ENCODE measurements at regions not wholly inside any gene's neighbourhood (a gene's known extent, or its start where the extent isn't known, plus 50 kb on each side); places are given as distances from the start of the nearest gene placed in this dataset.
A peak's percentile ranks its signal among the peaks of the same experiment; 100 is the strongest.
"Not testable (repeated sequence)": the region's sequence is repeated elsewhere in the genome, so short reads cannot be mapped to it uniquely, and the experiment has no call there.

GRCh38 chr2:7740114-7740513 lies 822.9 kb downstream of the RNF144A start:
- DNase-seq (ENCODE audit: low read depth in 2 of 2, low spot score in 1 of 2) = no peak

GRCh38 chr2:7742301-7742700 lies 825.1 kb downstream of the RNF144A start:
- DNase-seq (ENCODE audit: low read depth in 2 of 2, low spot score in 1 of 2) = no peak

- peak in 1 of 2 donors; percentile 34 for DNase-seq (ENCODE audit: low read depth in 2 of 2, low spot score in 1 of 2)
Measured at GRCh38 chr2:7744827-7745226, 827.6 kb downstream of the RNF144A start.

- DNase-seq (ENCODE audit: low read depth in 2 of 2, low spot score in 1 of 2) = no peak
Measured at GRCh38 chr2:7745369-7745768, 828.2 kb downstream of the RNF144A start.

GRCh38 chr2:7748717-7749415 lies 831.7 kb downstream of the RNF144A start:
- no peak for DNase-seq (ENCODE audit: low read depth in 2 of 2, low spot score in 1 of 2)

- DNase-seq (ENCODE audit: low read depth in 2 of 2, low spot score in 1 of 2) = no peak
Measured at GRCh38 chr2:7749895-7750559, 832.8 kb downstream of the RNF144A start.

GRCh38 chr2:7752291-7752690 lies 835.1 kb downstream of the RNF144A start:
- DNase-seq (ENCODE audit: low read depth in 2 of 2, low spot score in 1 of 2) = no peak

GRCh38 chr2:7753777-7754176 lies 836.6 kb downstream of the RNF144A start:
- DNase-seq (ENCODE audit: low read depth in 2 of 2, low spot score in 1 of 2) = no peak

- DNase-seq (ENCODE audit: low read depth in 2 of 2, low spot score in 1 of 2) = no peak
Measured at GRCh38 chr2:7755879-7756278, 838.7 kb downstream of the RNF144A start.

- DNase-seq (ENCODE audit: low read depth in 2 of 2, low spot score in 1 of 2) = no peak
Measured at GRCh38 chr2:7758073-7758759, 841.0 kb downstream of the RNF144A start.

- DNase-seq (ENCODE audit: low read depth in 2 of 2, low spot score in 1 of 2) = no peak
Measured at GRCh38 chr2:7759898-7760297, 842.7 kb downstream of the RNF144A start.

GRCh38 chr2:7763418-7763817 lies 846.2 kb downstream of the RNF144A start:
- DNase-seq (ENCODE audit: low read depth in 2 of 2, low spot score in 1 of 2) = not testable (repeated sequence)

GRCh38 chr2:7765236-7765635 lies 848.0 kb downstream of the RNF144A start:
- no peak for DNase-seq (ENCODE audit: low read depth in 2 of 2, low spot score in 1 of 2)

- DNase-seq (ENCODE audit: low read depth in 2 of 2, low spot score in 1 of 2) = no peak
Measured at GRCh38 chr2:7766088-7766722, 849.0 kb downstream of the RNF144A start.

GRCh38 chr2:7766978-7767565 lies 849.9 kb downstream of the RNF144A start:
- DNase-seq (ENCODE audit: low read depth in 2 of 2, low spot score in 1 of 2) = no peak

- DNase-seq (ENCODE audit: low read depth in 2 of 2, low spot score in 1 of 2) = no peak
Measured at GRCh38 chr2:7767902-7768301, 850.7 kb downstream of the RNF144A start.

GRCh38 chr2:7771781-7772180 lies 854.6 kb downstream of the RNF144A start:
- no peak for DNase-seq (ENCODE audit: low read depth in 2 of 2, low spot score in 1 of 2)

GRCh38 chr2:7773362-7774360 lies 856.4 kb downstream of the RNF144A start:
- no peak for DNase-seq (ENCODE audit: low read depth in 2 of 2, low spot score in 1 of 2)

- DNase-seq (ENCODE audit: low read depth in 2 of 2, low spot score in 1 of 2) = no peak
Measured at GRCh38 chr2:7774481-7774880, 857.3 kb downstream of the RNF144A start.

GRCh38 chr2:7777668-7778067 lies 860.5 kb downstream of the RNF144A start:
- no peak for DNase-seq (ENCODE audit: low read depth in 2 of 2, low spot score in 1 of 2)

Measured in stimulated activated CD8-positive, alpha-beta memory T cell treated with anti-CD3 and anti-CD28 coated beads, Interleukin-4, amount 100 ng/mL, for 4 hours (primary cell).